ENCODE measurements at regions not wholly inside any gene's neighbourhood (a gene's known extent, or its start where the extent isn't known, plus 50 kb on each side); places are given as distances from the start of the nearest gene placed in this dataset.

- no peak overlapping the region for H3K4me3 ChIP-seq (ENCODE audit: low read depth, low read length)
- no peak for DNase-seq (ENCODE audit: low read depth)
Measured at GRCh38 chr6:121999456-122000065, 399.9 kb upstream of the HSF2 start.

GRCh38 chr6:122005661-122006060 is 393.8 kb upstream of the HSF2 start:
- DNase-seq (ENCODE audit: low read depth): no peak
- H3K4me3 ChIP-seq (ENCODE audit: low read depth, low read length): no peak overlapping the region

- DNase-seq (ENCODE audit: low read depth): no peak
- H3K4me3 ChIP-seq (ENCODE audit: low read depth, low read length): no peak overlapping the region
Measured at GRCh38 chr6:122007339-122007738, 392.1 kb upstream of the HSF2 start.

- no peak overlapping the region for H3K4me3 ChIP-seq (ENCODE audit: low read depth, low read length)
- DNase-seq (ENCODE audit: low read depth): peak; percentile 31
Measured at GRCh38 chr6:122008101-122008999, 391.1 kb upstream of the HSF2 start.

- no peak overlapping the region for H3K4me3 ChIP-seq (ENCODE audit: low read depth, low read length)
- no peak for DNase-seq (ENCODE audit: low read depth)
Measured at GRCh38 chr6:122009000-122009350, 390.5 kb upstream of the HSF2 start.

- no peak for DNase-seq (ENCODE audit: low read depth)
- no peak overlapping the region for H3K4me3 ChIP-seq (ENCODE audit: low read depth, low read length)
Measured at GRCh38 chr6:122012578-122012977, 386.9 kb upstream of the HSF2 start.

GRCh38 chr6:122014961-122015360 is 384.5 kb upstream of the HSF2 start:
- H3K4me3 ChIP-seq (ENCODE audit: low read depth, low read length): no peak overlapping the region
- DNase-seq (ENCODE audit: low read depth): peak; percentile 52

GRCh38 chr6:122020588-122021264 is 378.7 kb upstream of the HSF2 start:
- DNase-seq (ENCODE audit: low read depth): no peak
- H3K4me3 ChIP-seq (ENCODE audit: low read depth, low read length): no peak overlapping the region

- DNase-seq (ENCODE audit: low read depth): no peak
- H3K4me3 ChIP-seq (ENCODE audit: low read depth, low read length): no peak overlapping the region
Measured at GRCh38 chr6:122025104-122025503, 374.3 kb upstream of the HSF2 start.

- no peak for DNase-seq (ENCODE audit: low read depth)
Measured at GRCh38 chr6:122026582-122027369, 372.7 kb upstream of the HSF2 start.

GRCh38 chr6:122028933-122029522 is 370.4 kb upstream of the HSF2 start:
- DNase-seq (ENCODE audit: low read depth): no peak
- H3K4me3 ChIP-seq (ENCODE audit: low read depth, low read length): no peak overlapping the region

More at GRCh38 chr6:122026582-122027369, 372.7 kb upstream of the HSF2 start:
- H3K4me3 ChIP-seq (ENCODE audit: low read depth, low read length): no peak overlapping the region

- DNase-seq (ENCODE audit: low read depth): no peak
- no peak overlapping the region for H3K4me3 ChIP-seq (ENCODE audit: low read depth, low read length)
Measured at GRCh38 chr6:122033564-122034181, 365.8 kb upstream of the HSF2 start.

- H3K4me3 ChIP-seq (ENCODE audit: low read depth, low read length): no peak overlapping the region
- no peak for DNase-seq (ENCODE audit: low read depth)
Measured at GRCh38 chr6:122035173-122035572, 364.3 kb upstream of the HSF2 start.

- DNase-seq (ENCODE audit: low read depth): no peak
- no peak overlapping the region for H3K4me3 ChIP-seq (ENCODE audit: low read depth, low read length)
Measured at GRCh38 chr6:122040261-122040660, 359.2 kb upstream of the HSF2 start.

GRCh38 chr6:122042380-122042779 is 357.1 kb upstream of the HSF2 start:
- H3K4me3 ChIP-seq (ENCODE audit: low read depth, low read length): no peak overlapping the region
- DNase-seq (ENCODE audit: low read depth): no peak

- H3K4me3 ChIP-seq (ENCODE audit: low read depth, low read length): no peak overlapping the region
- DNase-seq (ENCODE audit: low read depth): no peak
Measured at GRCh38 chr6:122042960-122043735, 356.3 kb upstream of the HSF2 start.

- H3K4me3 ChIP-seq (ENCODE audit: low read depth, low read length): no peak overlapping the region
- DNase-seq (ENCODE audit: low read depth): no peak
Measured at GRCh38 chr6:122048570-122048969, 350.9 kb upstream of the HSF2 start.

GRCh38 chr6:122049341-122049740 is 350.1 kb upstream of the HSF2 start:
- H3K4me3 ChIP-seq (ENCODE audit: low read depth, low read length): no peak overlapping the region
- DNase-seq (ENCODE audit: low read depth): no peak
